Activated CD8-positive, alpha-beta T cell treated with anti-CD3 and anti-CD28 coated beads for 36 hours (primary cell): ENCODE measurements at regions not wholly inside any gene's neighbourhood (a gene's known extent, or its start where the extent isn't known, plus 50 kb on each side); places are given as distances from the start of the nearest gene placed in this dataset.

Experiments
- ATAC-seq: fragments of 200-7000 bp; cut with Tn5 transposase; one replicate; pipeline ENCODE4 v1.10.0; 2021; ENCODE audit warnings: mild to moderate bottlenecking, moderate library complexity
- CTCF ChIA-PET: fragments of 350-600 bp; sonication (Branson Sonifier 250); formaldehyde crosslinking; loops from one replicate; lab custom pipeline; 2021; ENCODE audit warnings: antibody characterized with exemption; lab: Charles Lee
- POLR2A ChIA-PET: fragments of 350-600 bp; sonication (Branson Sonifier 250); formaldehyde crosslinking; loops from one replicate; lab custom pipeline; 2021; ENCODE audit warnings: antibody characterized with exemption; lab: Charles Lee
- DNase-seq: peaks from one replicate; pipeline ENCODE4 v3.0.0-alpha.2; 2020
- H3K27ac Mint-ChIP-seq: one replicate; pipeline ENCODE4 v1.8.0; 2021; ENCODE audit warnings: mild to moderate bottlenecking, mixed read lengths
- H3K27me3 Mint-ChIP-seq: one replicate; pipeline ENCODE4 v1.8.0; 2021; ENCODE audit warnings: mixed read lengths
- H3K36me3 Mint-ChIP-seq: one replicate; pipeline ENCODE4 v1.8.0; 2021; ENCODE audit warnings: low read depth, mixed read lengths
- H3K4me1 Mint-ChIP-seq: one replicate; pipeline ENCODE4 v1.8.0; 2021; ENCODE audit warnings: low read depth, mixed read lengths
- H3K4me3 Mint-ChIP-seq: one replicate; pipeline ENCODE4 v1.8.0; 2021; ENCODE audit warnings: mild to moderate bottlenecking, moderate library complexity, mixed read lengths
- H3K9me3 Mint-ChIP-seq: one replicate; pipeline ENCODE4 v1.8.0; 2021; ENCODE audit warnings: mixed read lengths
- CTCF ChIP-seq: fragments of 200-600 bp; IDR thresholded peaks from one replicate; pipeline ENCODE4 v1.8.0; 2022; ENCODE audit warnings: antibody characterized with exemption, mild to moderate bottlenecking
- intact Hi-C: fragments of 100-400 bp; cut with micrococcal nuclease; formaldehyde crosslinking; loops from one replicate; pipeline ENCODE4 v1.10.0; 2022

DNA sequence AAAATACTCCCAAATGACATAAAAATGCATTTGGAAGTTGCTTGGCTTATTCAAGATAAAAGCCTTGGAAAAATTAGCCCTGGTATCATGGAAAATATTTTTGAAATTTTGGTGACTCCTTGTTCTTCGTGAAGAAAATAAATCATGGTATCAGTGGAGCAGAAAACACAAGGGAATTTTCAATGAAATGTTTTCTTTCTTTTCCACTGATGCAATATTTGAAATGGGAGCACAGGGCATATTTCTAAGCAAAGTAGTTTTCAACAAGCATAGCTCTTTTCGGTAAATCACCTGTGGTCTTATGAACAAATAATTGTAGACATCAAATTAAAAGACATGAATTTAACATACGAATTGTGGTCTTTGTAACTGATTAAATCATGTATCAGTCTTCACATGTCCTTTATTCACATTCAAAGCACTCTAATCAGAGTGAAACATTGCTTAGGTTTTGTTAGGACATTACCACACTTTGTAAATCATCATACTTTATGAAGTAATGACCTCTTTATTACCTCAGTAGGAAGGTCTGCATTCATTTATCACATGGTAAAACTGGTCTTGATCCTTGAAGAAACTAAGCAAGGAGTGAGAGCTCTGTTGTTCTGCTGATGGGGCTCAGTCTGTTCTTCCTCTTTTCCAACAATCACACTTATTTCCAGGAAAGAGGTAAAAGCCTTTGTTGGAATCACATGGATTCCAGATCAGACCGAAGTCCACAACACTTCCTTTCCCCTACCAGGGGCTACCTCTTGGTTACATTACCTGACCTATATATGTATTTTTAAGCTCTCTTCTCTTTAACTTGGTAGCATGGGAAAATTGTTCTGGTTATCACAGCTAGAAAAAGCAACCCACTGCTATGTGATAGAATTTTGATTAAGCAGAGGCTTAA, 413.5 kb upstream of the THBS1 start:
- ChIA-PET POLR2A (interaction anchor here (0.8 kb wide), 1 partner anchor 8 kb away, joined by 4 read pairs; no protein-coding TSS in a partner anchor), CTCF (no interaction called here)
- Mint-ChIP-seq H3K4me1 (peaks cover 4% of the 10 kb centered on the region), H3K36me3 (no peaks in the 10 kb centered on the region), H3K27me3 (peaks cover 41% of the 10 kb centered on the region), H3K4me3 (no peak overlapping the region), H3K9me3 (peaks cover 4% of the 10 kb centered on the region), H3K27ac (no peak overlapping the region)
- intact Hi-C loops = no loop called here
- DNase-seq (no peak), ATAC-seq (no peak)
- TF ChIP-seq CTCF = no peak

- Mint-ChIP-seq H3K9me3 (no peaks in the 10 kb centered on the region), H3K4me1 (peaks cover 4% of the 10 kb centered on the region), H3K27me3 (peaks cover 32% of the 10 kb centered on the region), H3K27ac (no peak overlapping the region), H3K4me3 (no peak overlapping the region), H3K36me3 (no peaks in the 10 kb centered on the region)
- peak; percentile 71 for DNase-seq
- CTCF ChIA-PET = interaction anchor here (0.8 to 1.9 kb wide), 7 partner anchors 31 to 585 kb away, joined by 3 to 15 read pairs (median 3); partner anchors contain the start of gene THBS1
- ATAC-seq = peak; percentile 75
- POLR2A ChIA-PET = interaction anchor here (0.8 kb wide), 1 partner anchor 16 kb away, joined by 3 read pairs; no protein-coding TSS in a partner anchor
- intact Hi-C loops = loop anchor here (2.0 kb wide), 1 partner anchor 409 kb away; the partner anchor contains the start of gene THBS1
- peak; percentile 39 for TF ChIP-seq CTCF
Observed at GRCh38 chr15:39171944-39172368, 408.9 kb upstream of the THBS1 start.

GRCh38 chr15:39172380-39173281, 408.2 kb upstream of the THBS1 start:
- intact Hi-C loops = loop anchor here (2.0 kb wide), 1 partner anchor 408 kb away; the partner anchor contains the start of gene THBS1
- TF ChIP-seq CTCF = no peak
- POLR2A ChIA-PET = interaction anchor here (0.8 kb wide), 1 partner anchor 15 kb away, joined by 3 read pairs; no protein-coding TSS in a partner anchor
- CTCF ChIA-PET = interaction anchor here (0.8 to 1.9 kb wide), 7 partner anchors 31 to 584 kb away, joined by 3 to 15 read pairs (median 3); partner anchors contain the start of gene THBS1
- no peak overlapping the region for H3K4me3 Mint-ChIP-seq
- no peak for ATAC-seq
- no peak overlapping the region for H3K27ac Mint-ChIP-seq
- no peak for DNase-seq
- no peaks in the 10 kb centered on the region for H3K36me3 Mint-ChIP-seq
- peaks cover 31% of the 10 kb centered on the region for H3K27me3 Mint-ChIP-seq
- H3K4me1 Mint-ChIP-seq = peaks cover 4% of the 10 kb centered on the region
- no peaks in the 10 kb centered on the region for H3K9me3 Mint-ChIP-seq

GRCh38 chr15:39173426-39173825, 407.5 kb upstream of the THBS1 start:
- Mint-ChIP-seq H3K4me1 (peaks cover 4% of the 10 kb centered on the region), H3K4me3 (no peak overlapping the region), H3K27me3 (peaks cover 31% of the 10 kb centered on the region), H3K27ac (no peak overlapping the region), H3K36me3 (no peaks in the 10 kb centered on the region), H3K9me3 (no peaks in the 10 kb centered on the region)
- ChIA-PET CTCF (no interaction called here), POLR2A (no interaction called here)
- intact Hi-C loops = loop anchor here (2.0 kb wide), 1 partner anchor 407 kb away; the partner anchor contains the start of gene THBS1
- no peak for TF ChIP-seq CTCF
- DNase-seq (no peak), ATAC-seq (no peak)
